ENCODE measurements at regions not wholly inside any gene's neighbourhood (a gene's known extent, or its start where the extent isn't known, plus 50 kb on each side); places are given as distances from the start of the nearest gene placed in this dataset.

DNA sequence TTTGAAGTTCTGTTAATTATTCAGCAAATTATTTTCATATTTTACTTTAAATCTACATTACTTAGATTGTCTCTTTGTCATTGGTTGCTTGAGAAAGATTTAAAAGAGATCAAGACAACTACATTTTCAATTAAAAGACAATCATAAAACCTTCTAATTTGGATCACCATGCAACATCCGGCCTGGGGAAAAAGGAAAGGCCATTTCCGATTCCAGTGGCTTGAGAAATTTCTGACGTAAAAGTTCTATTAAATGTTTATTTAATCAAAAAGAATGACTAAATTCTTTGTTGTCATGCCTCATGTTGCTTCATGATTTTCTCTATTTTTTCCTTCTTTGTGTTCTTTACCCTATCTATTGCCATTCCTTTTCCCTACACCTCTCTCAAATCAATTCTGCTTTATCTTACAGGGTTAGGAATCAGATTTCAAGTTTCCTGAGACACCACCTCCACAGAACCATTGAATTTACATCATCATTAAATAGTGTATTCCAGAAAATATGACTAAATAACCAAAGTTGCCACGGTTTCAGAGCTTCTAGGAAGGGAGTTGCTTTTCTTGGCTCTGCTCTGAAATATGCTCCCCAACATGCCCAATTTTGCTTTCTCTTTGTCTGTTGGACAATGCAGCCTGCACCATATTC is 124.6 kb upstream of the ACSL4 start:
- no peak for TF ChIP-seq POLR2A (IDR thresholded peaks at IDR 0.05)
- TF ChIP-seq, protein P1, sequence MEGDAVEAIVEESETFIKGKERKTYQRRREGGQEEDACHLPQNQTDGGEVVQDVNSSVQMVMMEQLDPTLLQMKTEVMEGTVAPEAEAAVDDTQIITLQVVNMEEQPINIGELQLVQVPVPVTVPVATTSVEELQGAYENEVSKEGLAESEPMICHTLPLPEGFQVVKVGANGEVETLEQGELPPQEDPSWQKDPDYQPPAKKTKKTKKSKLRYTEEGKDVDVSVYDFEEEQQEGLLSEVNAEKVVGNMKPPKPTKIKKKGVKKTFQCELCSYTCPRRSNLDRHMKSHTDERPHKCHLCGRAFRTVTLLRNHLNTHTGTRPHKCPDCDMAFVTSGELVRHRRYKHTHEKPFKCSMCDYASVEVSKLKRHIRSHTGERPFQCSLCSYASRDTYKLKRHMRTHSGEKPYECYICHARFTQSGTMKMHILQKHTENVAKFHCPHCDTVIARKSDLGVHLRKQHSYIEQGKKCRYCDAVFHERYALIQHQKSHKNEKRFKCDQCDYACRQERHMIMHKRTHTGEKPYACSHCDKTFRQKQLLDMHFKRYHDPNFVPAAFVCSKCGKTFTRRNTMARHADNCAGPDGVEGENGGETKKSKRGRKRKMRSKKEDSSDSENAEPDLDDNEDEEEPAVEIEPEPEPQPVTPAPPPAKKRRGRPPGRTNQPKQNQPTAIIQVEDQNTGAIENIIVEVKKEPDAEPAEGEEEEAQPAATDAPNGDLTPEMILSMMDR (IDR thresholded peaks at IDR 0.05) = no peak
